Esophagus squamous epithelium (tissue), 5 donors: ENCODE measurements at regions not wholly inside any gene's neighbourhood (a gene's known extent, or its start where the extent isn't known, plus 50 kb on each side); places are given as distances from the start of the nearest gene placed in this dataset.

Source experiments
- DNase-seq: peaks from one replicate; lab custom pipeline; 2025; lab: John Stamatoyannopoulos, UW
- H3K27ac ChIP-seq, 4 donors: fragments of 200-600 bp; sonication (generic); one replicate each; pipeline ENCODE4 v1.5.1; 2016 to 2019; ENCODE audit warnings: mild to moderate bottlenecking in 1 of 4
- H3K27me3 ChIP-seq, 4 donors: fragments of 200-600 bp; sonication (generic); 1 replicate in 3 of 4; 2 replicates in 1 of 4; pipeline versions ENCODE4 v1.5.1 to v1.6.0; 2017 to 2021; ENCODE audit warnings: antibody characterized with exemption in 1 of 4
- H3K36me3 ChIP-seq, 3 donors: fragments of 200-600 bp; sonication (generic); one replicate each; pipeline ENCODE4 v1.5.1; 2016 to 2019
- H3K4me1 ChIP-seq, 3 donors: fragments of 200-600 bp; sonication (generic); one replicate each; pipeline ENCODE4 v1.5.1; 2017 to 2019
- H3K4me3 ChIP-seq, 4 donors: fragments of 200-600 bp; sonication (generic); 1 replicate in 3 of 4; 2 replicates in 1 of 4; pipeline ENCODE4 v1.5.1; 2016 to 2019; ENCODE audit warnings: mild to moderate bottlenecking in 2 of 4, moderate library complexity in 1 of 4
- H3K9me3 ChIP-seq, 3 donors: fragments of 200-600 bp; sonication (generic); one replicate each; pipeline ENCODE4 v1.5.1; 2016 to 2019
- CTCF ChIP-seq, 6 experiments: fragments of 450-650 bp in 4 of 6; fragments of 200-600 bp in 2 of 6; sonication (generic) in 2 of 6; IDR thresholded peaks; one replicate each; pipeline ENCODE4 v1.5.1; 2016 to 2019; ENCODE audit warnings: antibody characterized with exemption in 6 of 6, mild to moderate bottlenecking in 4 of 6, moderate library complexity in 4 of 6
- POLR2A ChIP-seq, 4 donors: fragments of 450-650 bp; IDR thresholded peaks; one replicate each; pipeline ENCODE4 v1.6.1; 2017; ENCODE audit warnings: antibody characterized with exemption in 4 of 4, mild to moderate bottlenecking in 4 of 4, moderate library complexity in 3 of 4
- WGBS, 2 donors: methylation state at CpG; one replicate each; pipeline ENCODE4 v1.1.5; 2018; 5-methylcytosine and 5-hydroxymethylcytosine counted together
- intact Hi-C: fragments of 100-400 bp; cut with DNase I; formaldehyde crosslinking; loops from one replicate; pipeline ENCODE4 v1.15.0; 2022
- donor health status: DM: yes; HTN: yes; CAD: no.

- Histone ChIP-seq H3K27me3 (no peaks in the 10 kb centered on the region), H3K4me1 (no peaks in the 10 kb centered on the region), H3K27ac (no peak overlapping the region), H3K4me3 (no peak overlapping the region), H3K36me3 (no peaks in the 10 kb centered on the region), H3K9me3 (peaks cover 0 to 6% (median 0%) of the 10 kb centered on the region in 3 donors)
- TF ChIP-seq CTCF (IDR thresholded peaks at IDR 0.05) (no peak), POLR2A (IDR thresholded peaks at IDR 0.05) (no peak)
- WGBS, 2 donors: 6 to 14% methylated on average over 1 of the region's 1 CpG
- no peak for DNase-seq
- intact Hi-C loops: no loop called here
These were observed 87.3 kb downstream of the EVX1 start for GRCh38 chr7:27329909-27330308.

GRCh38 chr7:27339478-27339877, 96.9 kb downstream of the EVX1 start:
- H3K4me1 ChIP-seq: no peaks in the 10 kb centered on the region
- no peaks in the 10 kb centered on the region for H3K36me3 ChIP-seq
- no peak for TF ChIP-seq CTCF (IDR thresholded peaks at IDR 0.05)
- TF ChIP-seq POLR2A (IDR thresholded peaks at IDR 0.05): no peak
- peaks cover 0 to 23% (median 0%) of the 10 kb centered on the region in 4 donors for H3K27me3 ChIP-seq
- intact Hi-C loops: no loop called here
- H3K27ac ChIP-seq: no peak overlapping the region
- WGBS, 2 donors: 62 to 75% methylated on average over 2 of the region's 2 CpGs
- DNase-seq: no peak
- no peak overlapping the region for H3K4me3 ChIP-seq
- no peaks in the 10 kb centered on the region for H3K9me3 ChIP-seq

GRCh38 chr7:27344471-27344870, 101.9 kb downstream of the EVX1 start:
- DNase-seq: no peak
- Histone ChIP-seq H3K27ac (no peak overlapping the region), H3K4me3 (no peak overlapping the region), H3K36me3 (no peaks in the 10 kb centered on the region), H3K9me3 (no peaks in the 10 kb centered on the region), H3K27me3 (peaks cover 0 to 33% (median 0%) of the 10 kb centered on the region in 4 donors), H3K4me1 (peaks cover 0 to 5% (median 0%) of the 10 kb centered on the region in 3 donors)
- intact Hi-C loops: no loop called here
- TF ChIP-seq CTCF (IDR thresholded peaks at IDR 0.05): no peak
- TF ChIP-seq POLR2A (IDR thresholded peaks at IDR 0.05): no peak

- H3K4me3 ChIP-seq: no peak overlapping the region
- peaks cover 0 to 5% (median 0%) of the 10 kb centered on the region in 3 donors for H3K4me1 ChIP-seq
- H3K36me3 ChIP-seq: no peaks in the 10 kb centered on the region
- H3K27ac ChIP-seq: no peak overlapping the region
- H3K27me3 ChIP-seq: peaks cover 0 to 33% (median 0%) of the 10 kb centered on the region in 4 donors
- TF ChIP-seq POLR2A (IDR thresholded peaks at IDR 0.05): no peak
- TF ChIP-seq CTCF (IDR thresholded peaks at IDR 0.05): no peak
- WGBS, 2 donors: 73 to 75% methylated on average over 3 of the region's 3 CpGs
- DNase-seq: no peak
- intact Hi-C loops: no loop called here
- H3K9me3 ChIP-seq: no peaks in the 10 kb centered on the region
These were observed 102.7 kb downstream of the EVX1 start for GRCh38 chr7:27345164-27345887.

GRCh38 chr7:27345997-27346396, 103.4 kb downstream of the EVX1 start:
- TF ChIP-seq POLR2A (IDR thresholded peaks at IDR 0.05) (no peak), CTCF (IDR thresholded peaks at IDR 0.05) (no peak)
- Histone ChIP-seq H3K27ac (no peak overlapping the region), H3K9me3 (no peaks in the 10 kb centered on the region), H3K4me1 (peaks cover 0 to 5% (median 0%) of the 10 kb centered on the region in 3 donors), H3K27me3 (peaks cover 0 to 33% (median 0%) of the 10 kb centered on the region in 4 donors), H3K36me3 (no peaks in the 10 kb centered on the region), H3K4me3 (no peak overlapping the region)
- 72 to 76% methylated on average over 8 of the region's 8 CpGs for WGBS, 2 donors
- intact Hi-C loops: no loop called here
- no peak for DNase-seq
